Stimulated activated CD4-positive, alpha-beta T cell treated with anti-CD3 and anti-CD28 coated beads, TNF-alpha, amount 100 ng/mL, for 1 hour (primary cell): ENCODE measurements at regions not wholly inside any gene's neighbourhood (a gene's known extent, or its start where the extent isn't known, plus 50 kb on each side); places are given as distances from the start of the nearest gene placed in this dataset.

Experiments used
- DNase-seq, 3 donors: peaks; one replicate each; pipeline ENCODE4 v3.0.0-alpha.2; 2020; ENCODE audit warnings: low read depth in 3 of 3, low spot score in 1 of 3

DNA sequence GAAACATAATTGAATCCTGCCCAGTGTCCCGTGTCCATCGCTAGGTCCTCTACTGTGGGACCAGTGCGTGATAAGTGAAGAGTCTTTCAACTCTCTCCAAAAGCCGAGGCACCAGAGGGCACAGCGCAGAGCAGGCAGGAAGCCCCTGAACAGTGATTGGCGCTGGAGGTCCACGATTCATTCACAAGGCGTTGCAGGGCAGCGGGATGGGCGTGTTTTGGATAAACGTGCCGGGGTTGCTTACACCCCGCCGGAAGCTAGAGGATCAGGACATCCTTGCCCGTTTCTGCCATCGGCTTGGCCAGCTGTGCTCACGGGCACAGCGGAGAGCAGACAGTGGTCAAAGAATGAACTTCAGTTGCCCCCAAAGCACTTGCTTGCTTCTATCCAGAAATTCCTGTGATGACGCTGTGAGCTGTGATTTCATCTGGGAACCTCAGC lies 86.0 kb upstream of the PFKP start:
- DNase-seq: no peak

DNA sequence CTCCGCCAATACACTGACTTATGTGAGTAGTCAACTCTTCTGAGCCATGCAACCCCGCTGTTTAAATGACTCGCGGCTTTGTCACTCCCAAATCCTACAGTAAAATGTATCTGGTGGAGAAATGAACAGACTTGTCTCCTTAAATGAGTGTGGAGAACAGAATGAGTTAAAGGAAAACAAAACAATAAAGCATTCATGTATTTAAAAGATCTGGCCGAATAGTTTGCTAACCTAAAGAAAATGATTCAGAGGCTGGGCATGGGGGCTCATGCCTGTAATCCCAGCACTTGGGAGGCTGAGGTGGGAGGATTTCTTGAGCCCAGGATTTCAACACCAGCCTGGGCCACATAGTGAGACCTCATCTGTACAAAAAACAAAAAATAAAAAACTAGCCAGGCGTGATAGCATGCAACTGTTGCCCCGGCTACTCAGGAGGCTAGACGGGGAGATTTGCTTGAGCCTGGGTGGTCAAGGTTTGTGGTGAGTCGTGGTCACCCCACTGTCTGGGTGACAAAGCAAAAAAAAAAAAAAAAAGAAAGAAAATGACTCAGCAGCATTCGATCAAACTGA lies 86.5 kb upstream of the PFKP start:
- DNase-seq: no peak

DNA sequence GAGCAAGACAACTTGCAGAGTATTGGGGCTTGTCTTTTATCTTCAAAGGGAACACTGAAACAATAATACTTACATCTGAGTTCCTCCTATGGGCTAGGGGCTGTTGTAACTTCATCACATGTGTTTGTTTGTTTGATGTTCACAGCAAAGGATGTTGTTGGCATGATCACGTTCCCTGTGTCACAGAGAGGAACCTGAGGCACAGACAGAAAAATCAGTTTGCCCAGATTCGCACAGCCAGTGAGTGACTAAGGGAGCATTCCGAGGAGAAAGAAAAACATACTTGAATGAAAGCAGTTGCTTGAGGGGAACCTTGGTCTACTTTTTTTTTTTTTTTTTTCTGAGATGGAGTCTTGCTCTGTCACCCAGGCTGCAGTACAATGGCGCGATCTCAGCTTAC lies 87.2 kb upstream of the PFKP start:
- DNase-seq: no peak

DNA sequence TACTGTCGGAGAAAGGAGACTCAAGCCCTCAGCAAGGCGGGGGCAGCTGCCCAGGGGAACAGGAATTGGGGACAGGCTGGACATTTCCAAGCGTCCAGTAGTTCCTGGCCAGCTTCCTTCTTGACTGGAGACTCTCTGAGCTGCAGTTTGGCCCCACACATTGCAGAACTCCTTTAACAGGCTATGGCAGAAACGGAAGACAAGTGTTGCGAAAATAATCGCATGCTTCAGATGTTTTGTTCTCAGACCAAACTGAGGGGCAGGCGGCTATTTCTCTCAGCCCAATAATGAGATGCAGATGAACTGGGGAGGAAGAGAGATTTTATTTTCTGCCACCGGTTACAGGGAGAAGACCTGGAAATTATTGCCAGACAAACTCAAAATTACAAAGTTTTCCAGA lies 88.0 kb upstream of the PFKP start:
- DNase-seq: no peak

DNA sequence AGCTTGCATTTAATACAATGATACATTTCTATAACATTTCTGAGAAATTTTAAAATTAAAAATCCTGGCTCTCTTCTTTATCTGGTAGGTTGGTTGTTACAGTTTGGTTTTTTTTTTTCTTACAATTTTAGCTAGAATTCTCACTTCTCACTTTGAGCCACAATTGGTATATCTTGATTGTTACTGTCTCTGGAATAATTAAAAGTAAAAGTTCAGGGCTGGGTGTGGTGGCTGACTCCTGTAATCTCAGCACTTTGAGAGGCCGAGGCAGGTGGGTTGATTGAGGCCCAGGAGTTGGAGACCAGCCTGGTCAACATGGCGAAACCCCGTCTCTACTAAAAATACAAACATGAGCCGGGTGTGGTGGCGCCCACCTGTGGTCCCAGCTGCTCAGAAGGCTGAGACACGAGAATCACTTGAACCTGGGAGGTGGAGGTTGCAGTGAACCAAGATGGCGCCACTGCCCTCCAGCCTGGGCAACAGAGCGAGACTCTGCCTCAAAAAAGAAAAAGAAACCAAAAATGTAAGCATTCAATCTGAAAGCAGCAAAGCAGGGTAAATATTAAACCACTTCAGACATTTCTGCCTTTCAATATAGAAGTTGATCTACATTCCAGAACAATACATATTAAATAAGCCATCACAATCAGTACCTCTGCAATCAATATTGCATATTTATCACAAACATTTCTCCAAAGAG lies 88.6 kb upstream of the PFKP start:
- no peak for DNase-seq

DNA sequence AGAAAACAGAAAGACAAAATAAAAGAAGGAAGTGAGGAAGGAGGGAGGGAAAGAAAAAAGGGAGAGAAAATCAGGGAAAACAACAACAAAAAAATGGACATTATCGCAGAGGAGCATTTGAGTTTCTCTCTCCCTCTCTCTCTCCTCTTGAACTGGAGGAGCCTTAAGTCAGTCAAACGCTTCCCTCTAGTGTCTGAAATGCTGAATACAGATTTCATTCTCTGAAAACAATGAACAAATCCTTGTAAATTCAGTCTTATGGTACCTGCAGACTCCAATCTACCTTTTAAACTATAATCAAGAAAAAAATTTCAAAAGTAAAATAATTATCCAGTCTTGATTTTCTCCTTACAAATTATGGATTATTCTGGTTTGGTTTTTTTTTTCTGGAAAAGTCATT lies 89.2 kb upstream of the PFKP start:
- no peak for DNase-seq

DNA sequence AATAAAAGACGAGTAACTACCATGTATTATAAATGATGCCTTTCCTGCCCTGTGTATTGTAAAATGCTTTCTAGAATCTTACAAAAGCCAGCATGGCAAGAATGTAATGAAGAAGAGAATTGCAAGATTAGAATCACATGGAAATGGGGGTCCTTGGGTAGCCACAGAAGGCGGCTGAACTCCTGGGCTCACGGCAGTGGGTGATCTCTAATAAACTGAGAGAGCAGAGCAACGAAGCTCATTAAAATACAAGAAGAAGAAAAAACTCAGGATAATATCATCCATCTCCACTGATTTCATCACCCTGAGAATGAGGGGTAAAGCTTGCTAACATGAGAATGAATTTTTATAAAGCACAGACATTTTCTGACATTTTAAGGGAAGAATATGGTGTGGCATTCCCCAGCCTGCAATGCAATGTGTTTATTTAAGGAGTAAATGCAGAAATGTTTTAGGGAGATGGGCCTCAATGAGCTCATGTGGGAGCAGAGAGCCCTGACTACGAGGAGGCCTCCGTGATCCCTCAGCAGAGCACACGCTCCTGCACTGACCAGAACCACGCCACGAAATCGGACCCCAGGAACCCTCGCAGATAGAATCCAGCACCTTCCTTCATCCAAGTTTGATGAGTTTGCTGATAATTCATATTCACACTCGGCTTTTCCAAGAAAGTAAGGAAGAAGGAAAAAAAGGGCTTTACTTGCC lies 92.7 kb upstream of the PFKP start:
- no peak for DNase-seq

DNA sequence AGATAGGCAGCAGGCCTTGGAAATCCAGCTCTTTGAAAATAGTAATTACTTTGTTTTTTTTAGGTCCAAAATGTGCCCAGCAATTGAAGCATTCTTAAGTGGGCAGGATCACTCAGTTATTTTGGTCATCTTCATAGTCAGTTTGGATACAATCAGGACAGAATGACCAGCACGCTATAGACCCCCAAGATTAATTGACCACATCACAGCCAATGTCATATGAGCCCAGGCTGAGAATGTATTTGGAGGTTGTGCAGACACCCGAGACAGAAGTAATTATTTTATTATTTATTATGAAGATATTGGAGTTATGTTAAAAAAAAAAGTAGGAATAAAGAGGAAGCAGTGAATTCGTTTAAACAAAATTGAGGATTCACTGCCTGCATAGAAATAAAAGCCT lies 93.3 kb upstream of the PFKP start:
- no peak for DNase-seq

DNA sequence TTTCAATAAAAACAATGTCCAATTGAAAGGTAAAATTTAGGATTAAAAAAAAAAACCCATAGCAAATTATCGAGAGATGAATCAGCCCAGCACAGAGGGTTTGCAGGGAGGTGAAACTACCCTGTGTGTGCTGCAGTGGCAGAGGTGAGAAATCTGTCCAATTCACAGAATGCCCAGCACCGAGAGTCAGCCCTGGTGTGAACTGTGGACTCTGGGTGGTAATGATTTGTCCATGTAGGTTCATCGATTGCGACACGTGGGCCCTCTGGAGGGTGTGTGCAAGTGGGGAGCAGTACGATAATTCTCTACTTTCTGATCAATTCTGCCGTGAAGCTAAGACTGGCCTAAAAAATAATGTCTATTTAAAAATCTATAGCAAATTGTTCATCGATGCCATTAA lies 94.5 kb upstream of the PFKP start:
- DNase-seq: no peak

DNA sequence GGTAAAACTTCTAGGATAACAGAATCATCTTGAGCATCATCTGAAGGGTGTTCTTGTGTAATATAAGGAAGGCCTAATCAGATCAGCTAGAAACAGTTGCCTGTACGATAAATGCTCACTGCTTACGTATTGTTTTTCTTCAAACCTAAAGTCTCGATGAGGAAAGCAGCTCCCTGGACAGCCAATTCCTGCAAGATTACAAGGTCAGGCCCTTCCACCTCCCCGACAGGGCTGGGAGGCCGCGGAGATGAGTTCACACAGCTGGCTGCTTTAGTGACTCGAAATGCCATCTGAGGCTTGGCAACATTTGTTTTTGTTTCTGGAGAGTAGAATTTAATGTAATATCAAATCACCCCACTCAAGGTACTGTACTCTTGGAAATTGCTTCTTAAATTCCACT lies 95.1 kb upstream of the PFKP start:
- no peak for DNase-seq

DNA sequence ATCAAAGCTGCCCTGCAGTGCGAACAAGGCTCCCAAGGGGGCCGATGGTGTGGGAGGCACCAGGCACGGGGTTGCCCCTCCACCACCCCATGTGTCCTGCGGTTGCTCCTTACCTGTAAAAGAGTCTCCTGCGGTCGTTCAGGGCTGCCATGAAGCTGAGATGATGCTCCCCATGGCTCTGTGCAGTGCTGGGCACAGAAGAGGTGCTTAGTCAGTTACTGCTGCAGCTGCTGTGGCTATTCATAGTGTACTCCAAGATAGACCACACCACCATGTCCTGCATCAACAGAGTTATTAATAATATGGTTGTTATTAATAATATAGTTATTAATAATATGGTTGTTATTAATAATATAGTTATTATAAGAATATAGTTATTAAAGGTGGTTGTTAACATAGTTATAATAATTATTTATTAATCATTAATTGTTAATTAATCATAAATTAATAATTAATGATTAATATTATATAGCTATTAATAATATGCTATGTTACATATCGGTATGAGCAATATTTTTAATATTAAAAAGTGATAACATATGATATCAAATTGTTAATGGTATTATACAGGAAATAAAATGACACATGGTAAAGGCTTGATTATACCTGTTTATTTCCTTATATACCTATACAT lies 97.0 kb upstream of the PFKP start:
- DNase-seq: no peak

DNA sequence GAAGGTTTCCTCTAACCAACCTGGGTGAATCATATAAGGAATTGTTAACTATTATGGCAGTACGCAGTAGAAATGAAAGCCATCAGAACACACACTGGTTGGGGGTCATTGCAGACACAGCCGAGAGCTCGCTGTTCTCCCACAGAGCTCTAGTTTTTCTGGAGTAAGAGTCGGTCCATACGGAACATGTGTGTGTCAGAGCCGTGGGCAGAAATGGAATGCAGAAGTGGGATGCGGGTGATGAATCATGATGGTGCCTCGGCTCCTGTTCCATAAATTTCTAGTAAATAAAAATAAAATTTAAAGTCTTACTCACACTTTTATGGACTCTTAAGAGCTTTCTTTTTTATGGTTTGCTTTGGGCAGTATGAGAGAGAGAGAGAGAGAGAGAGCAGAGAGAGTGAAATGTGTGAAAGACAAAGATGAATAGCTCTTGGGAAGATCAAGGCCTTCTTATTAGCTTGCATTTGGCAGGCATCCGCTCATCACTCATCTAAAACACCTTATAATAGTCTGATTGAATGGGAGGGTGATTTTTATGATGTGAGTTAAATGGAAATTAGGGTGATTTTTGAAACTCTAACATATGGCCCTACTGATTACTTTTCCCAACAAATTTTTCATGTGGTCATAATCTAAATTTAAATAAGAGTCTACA lies 98.8 kb upstream of the PFKP start:
- no peak for DNase-seq

DNA sequence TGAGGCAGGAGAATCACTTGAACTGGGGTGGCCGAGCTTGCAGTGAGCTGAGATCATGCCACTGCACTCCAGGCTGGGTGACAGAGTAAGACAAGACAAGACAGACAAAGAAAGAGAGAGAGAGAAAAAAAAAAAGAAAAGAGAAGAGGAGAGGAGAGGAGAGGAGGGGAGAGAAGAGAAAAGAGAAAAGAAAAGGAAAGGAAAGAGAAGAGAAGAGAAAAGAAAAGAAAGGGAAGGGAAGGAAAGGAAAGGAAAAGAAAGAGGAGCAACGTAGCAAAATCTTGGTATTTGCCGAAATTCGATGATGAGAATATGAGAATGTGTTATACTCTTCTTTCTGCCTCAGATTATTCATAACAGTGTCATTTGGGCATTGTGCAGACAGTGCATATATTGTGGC lies 101.2 kb upstream of the PFKP start:
- no peak for DNase-seq

DNA sequence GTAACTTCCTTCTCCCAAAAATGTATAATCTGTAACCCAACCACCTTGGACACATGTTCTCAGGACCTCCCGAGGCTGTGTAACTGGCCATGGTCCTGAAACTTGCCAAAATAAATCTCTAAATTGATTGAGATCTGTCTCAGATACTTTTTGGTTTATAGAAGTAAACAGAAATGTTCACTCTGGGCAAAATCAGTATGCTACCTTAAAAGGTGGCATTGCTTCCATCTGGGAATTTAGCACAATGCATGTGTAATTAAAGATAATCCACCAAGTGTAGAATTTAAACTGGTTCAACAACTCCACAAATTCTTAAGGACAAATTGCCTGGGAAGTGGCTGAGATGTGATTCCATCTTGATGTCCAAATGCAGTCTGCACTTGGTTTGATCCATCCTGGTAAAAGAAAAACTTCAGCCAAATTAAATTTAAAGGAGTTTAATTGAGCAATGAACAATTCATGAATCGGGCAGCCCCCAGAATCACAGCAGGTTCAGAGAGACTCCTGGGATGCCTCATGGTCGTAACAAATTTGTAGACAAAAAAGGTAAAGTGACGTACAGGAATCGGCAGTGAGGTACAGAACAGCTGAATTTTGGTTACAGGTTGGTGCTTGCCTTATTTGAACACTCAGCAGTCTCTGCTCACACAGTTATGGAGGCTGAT lies 102.6 kb upstream of the PFKP start:
- DNase-seq: no peak

DNA sequence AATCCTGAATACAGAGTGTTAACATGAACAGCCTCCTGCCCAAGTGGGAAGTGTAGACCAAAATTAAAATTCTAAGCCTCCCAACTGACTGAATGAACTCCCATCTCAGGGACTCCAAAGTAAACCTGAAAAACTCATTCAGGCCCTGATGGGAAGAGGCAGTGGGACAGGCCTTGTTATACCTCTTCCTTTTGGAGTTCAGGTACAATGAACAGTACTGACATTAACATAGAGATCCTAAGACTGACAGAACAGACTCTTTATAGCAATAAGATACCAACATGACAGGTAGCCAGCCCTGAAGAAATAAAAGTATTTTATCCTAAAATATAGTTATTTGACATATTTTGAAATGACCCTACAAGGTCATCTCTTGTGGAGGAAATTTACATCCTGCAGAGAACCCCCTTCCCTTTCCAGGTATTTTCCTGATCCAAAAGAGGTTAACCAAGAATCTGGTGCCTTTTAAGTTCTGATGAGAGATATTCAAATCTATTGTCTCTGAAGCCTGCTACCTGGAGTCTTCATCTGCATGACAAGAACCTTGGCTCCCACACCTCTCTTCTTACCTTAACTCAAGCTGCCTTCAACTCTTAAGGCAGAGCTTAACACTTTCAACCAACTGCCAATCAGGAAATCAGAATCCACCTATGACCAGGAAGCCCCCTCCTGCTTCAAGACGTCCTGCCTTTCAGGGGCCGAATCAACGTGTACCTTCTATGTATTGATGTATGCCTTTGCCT lies 103.3 kb upstream of the PFKP start:
- DNase-seq: no peak

DNA sequence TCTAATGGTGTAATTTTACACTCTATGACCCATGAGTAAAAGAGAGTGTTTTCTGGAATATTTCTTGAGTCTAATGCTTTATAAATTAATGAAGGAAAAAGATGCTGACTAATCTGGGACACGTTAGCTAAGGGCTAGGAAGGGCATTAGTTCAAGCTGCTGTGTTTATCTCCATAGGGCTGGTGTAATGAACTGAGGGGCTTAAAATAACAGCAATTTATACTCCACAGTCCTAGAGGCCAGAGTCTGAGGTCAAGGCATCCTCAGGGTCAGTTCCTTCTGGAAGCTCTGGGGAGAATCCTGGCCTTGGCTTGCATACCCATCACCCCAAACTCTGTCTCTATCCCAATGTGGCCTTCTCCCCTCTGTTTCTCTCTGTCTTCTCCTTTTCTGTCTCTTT lies 105.2 kb upstream of the PFKP start:
- DNase-seq: no peak

DNA sequence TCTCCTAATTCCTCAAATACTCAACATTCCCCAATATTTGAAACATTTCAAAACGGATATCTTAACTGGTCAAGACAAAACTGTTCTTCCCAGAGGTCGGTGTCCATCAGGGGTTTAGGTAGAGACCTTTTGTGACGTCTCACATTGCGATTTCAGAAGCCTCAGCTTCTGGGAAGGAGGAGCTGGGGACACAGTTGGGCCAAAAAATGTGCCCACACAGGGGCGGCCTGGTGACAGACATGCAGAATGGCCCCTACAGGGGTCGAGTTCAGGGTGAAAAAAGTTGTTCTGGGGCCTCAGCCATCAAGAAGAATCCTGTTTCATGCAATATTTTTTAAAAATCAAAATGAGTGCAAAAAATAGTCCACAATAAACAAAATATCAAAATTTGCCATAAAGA lies 108.7 kb upstream of the PFKP start:
- no peak for DNase-seq

DNA sequence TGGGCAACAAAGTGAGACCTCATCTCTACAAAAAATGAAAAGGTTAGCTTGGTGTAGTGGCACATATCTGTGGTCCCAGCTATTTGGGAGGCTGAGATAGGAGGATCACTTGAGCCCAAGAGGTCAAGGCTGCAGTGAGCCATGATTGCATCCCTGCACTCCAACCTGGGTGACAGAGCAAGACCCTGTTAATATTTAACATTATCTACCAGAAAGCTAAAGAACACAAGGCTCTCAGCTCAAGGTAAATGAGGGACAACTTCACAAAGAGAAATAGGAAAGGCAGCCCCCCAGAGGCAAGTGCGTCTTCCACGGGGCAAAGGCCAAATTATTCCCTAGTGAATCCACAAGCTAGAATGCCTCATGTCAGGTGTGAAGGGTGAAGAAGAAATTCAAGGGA lies 109.6 kb upstream of the PFKP start:
- no peak for DNase-seq

DNA sequence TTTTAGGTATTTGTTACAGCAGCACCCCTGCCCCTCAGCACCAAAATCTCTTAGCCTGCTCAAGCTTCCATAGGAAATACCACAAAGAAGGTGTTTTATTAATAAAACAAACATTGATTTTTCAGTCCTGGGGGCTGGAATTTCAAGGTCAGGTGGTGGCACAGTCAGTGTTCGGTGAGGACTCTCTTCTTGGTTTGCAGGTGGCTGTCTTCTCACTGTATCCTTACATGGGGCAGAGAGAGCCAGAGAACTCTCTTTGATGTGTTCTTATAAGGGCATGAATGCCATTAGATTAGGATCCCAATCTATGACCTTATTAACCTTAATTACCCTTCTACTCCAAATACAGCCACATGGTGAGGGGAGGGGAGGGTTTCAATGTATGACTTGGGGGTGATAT lies 112.3 kb upstream of the PFKP start:
- no peak for DNase-seq

DNA sequence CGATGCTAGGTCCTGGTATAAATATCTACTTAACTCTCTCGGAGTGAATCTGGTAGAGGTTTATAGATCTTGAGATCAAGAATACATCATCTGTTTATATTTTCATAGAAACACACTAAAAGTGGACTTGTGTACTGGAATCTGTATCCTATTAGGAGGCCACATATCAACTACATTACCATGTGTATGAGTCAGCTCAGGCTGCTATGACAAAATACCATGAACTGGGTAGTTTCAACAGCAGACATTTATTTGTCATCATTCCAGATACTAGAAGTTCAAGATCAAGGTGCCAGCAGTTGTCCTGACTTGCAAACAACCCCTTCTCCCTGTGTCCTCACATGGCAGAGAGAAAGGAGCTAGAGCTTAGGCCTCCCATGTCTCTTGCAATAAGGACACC lies 113.9 kb upstream of the PFKP start:
- no peak for DNase-seq
